Sigmoid colon (tissue), 4 donors: ENCODE measurements at regions not wholly inside any gene's neighbourhood (a gene's known extent, or its start where the extent isn't known, plus 50 kb on each side); places are given as distances from the start of the nearest gene placed in this dataset.
"Not testable (repeated sequence)": the region's sequence is repeated elsewhere in the genome, so short reads cannot be mapped to it uniquely, and the experiment has no call there.

Experiments
- EP300 ChIP-seq, 4 donors: sonication (generic); formaldehyde crosslinking; IDR thresholded peaks; one replicate each; pipeline ENCODE4 v1.6.1; 2017; ENCODE audit warnings: antibody characterized with exemption in 4 of 4
- POLR2A ChIP-seq, 2 donors: fragments of 450-650 bp; IDR thresholded peaks; one replicate each; pipeline ENCODE4 v1.6.1; 2016; ENCODE audit warnings: antibody characterized with exemption in 2 of 2, mild to moderate bottlenecking in 2 of 2, moderate library complexity in 2 of 2
- POLR2AphosphoS5 ChIP-seq, 4 donors: sonication (generic); formaldehyde crosslinking; IDR thresholded peaks; one replicate each; pipeline ENCODE4 v1.6.1; 2017; ENCODE audit warnings: antibody characterized with exemption in 4 of 4
- TF ChIP-seq, protein P1 (sequence below), 4 experiments: fragments of 450-650 bp in 3 of 4; fragments of 200-600 bp in 1 of 4; IDR thresholded peaks; one replicate each; pipeline ENCODE4 v1.5.1; 2016 to 2019; ENCODE audit warnings: antibody characterized with exemption in 4 of 4, mild to moderate bottlenecking in 3 of 4, moderate library complexity in 2 of 4

DNA sequence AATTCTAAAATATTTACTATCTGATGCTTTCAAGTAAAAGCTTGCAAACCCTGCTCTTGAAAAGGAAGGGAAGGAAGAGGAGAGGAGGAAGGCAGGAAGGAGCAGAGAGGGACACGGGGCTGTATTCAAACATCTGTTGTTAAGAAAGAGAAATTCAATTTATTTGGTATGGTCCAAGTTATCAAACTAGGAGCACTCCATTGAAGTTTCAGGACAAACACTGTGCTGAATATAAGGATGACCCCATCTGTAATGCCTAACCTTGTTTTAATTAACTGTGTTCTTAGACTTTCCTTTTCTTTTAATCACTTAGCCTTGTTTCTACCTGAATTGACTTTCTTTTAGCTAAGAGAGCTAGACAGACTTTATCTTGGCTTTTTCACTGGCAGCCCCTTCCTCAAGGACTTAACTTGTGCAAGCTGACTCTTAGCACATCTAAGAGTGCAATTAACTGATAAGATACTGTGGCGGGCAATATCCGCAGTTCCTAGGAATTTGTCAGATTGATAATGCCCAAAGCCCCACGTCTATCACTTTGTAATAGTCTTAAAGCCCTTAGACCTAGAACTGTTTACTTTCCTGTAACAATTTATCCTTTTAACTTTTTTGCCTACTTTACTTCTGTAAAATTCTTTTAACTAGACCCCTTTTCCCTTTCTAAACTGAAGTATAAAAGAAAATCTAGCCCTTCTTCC lies 123.2 kb upstream of the KRTAP5-11 start:
- TF ChIP-seq POLR2AphosphoS5, POLR2A, EP300 (IDR thresholded peaks at IDR 0.05): not testable (repeated sequence)
- TF ChIP-seq, protein P1, sequence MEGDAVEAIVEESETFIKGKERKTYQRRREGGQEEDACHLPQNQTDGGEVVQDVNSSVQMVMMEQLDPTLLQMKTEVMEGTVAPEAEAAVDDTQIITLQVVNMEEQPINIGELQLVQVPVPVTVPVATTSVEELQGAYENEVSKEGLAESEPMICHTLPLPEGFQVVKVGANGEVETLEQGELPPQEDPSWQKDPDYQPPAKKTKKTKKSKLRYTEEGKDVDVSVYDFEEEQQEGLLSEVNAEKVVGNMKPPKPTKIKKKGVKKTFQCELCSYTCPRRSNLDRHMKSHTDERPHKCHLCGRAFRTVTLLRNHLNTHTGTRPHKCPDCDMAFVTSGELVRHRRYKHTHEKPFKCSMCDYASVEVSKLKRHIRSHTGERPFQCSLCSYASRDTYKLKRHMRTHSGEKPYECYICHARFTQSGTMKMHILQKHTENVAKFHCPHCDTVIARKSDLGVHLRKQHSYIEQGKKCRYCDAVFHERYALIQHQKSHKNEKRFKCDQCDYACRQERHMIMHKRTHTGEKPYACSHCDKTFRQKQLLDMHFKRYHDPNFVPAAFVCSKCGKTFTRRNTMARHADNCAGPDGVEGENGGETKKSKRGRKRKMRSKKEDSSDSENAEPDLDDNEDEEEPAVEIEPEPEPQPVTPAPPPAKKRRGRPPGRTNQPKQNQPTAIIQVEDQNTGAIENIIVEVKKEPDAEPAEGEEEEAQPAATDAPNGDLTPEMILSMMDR (IDR thresholded peaks at IDR 0.05) = not testable (repeated sequence)
